ENCODE measurements at regions not wholly inside any gene's neighbourhood (a gene's known extent, or its start where the extent isn't known, plus 50 kb on each side); places are given as distances from the start of the nearest gene placed in this dataset.

DNA sequence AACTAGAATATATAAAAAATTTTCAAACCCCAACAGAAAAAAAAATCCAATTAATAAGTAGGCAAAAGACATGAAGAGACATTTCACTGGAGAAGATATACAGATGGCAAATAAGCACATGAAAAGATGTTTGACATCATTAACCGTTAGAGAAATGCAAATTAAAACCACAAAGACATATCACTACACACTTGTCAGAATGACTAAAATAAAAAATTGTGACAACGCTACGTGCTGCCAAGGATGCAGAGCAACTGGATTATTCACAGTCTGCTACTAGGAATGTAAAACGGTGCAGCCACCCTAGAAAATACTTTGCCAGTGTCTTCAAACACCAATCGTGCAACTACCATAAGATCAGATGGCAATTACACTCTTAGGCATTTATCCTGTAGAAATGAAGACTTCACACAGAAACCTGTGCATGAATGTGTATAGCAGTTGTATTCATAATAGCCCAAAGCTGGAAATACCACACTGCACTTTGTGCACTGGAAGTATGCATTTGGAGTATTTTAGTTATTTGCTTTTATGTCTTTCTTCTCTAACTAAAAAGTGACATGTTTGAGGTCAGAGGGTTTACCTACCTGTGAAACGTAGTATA lies 75.3 kb upstream of the PALMD start:
- Histone ChIP-seq H3K27me3 (no peaks in the 10 kb centered on the region), H3K4me3 (no peak overlapping the region), H3K4me1 (no peaks in the 10 kb centered on the region), H3K9me3 (no peaks in the 10 kb centered on the region), H3K27ac (no peak overlapping the region), H3K36me3 (no peaks in the 10 kb centered on the region)
- TF ChIP-seq, protein P1, sequence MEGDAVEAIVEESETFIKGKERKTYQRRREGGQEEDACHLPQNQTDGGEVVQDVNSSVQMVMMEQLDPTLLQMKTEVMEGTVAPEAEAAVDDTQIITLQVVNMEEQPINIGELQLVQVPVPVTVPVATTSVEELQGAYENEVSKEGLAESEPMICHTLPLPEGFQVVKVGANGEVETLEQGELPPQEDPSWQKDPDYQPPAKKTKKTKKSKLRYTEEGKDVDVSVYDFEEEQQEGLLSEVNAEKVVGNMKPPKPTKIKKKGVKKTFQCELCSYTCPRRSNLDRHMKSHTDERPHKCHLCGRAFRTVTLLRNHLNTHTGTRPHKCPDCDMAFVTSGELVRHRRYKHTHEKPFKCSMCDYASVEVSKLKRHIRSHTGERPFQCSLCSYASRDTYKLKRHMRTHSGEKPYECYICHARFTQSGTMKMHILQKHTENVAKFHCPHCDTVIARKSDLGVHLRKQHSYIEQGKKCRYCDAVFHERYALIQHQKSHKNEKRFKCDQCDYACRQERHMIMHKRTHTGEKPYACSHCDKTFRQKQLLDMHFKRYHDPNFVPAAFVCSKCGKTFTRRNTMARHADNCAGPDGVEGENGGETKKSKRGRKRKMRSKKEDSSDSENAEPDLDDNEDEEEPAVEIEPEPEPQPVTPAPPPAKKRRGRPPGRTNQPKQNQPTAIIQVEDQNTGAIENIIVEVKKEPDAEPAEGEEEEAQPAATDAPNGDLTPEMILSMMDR (IDR thresholded peaks at IDR 0.05), result no peak
- 58 to 65% methylated on average over 6 of the region's 6 CpGs for WGBS, 2 donors
- no peak for DNase-seq
- ATAC-seq (ENCODE audit: low FRiP score in 2 of 2), result no peak

DNA sequence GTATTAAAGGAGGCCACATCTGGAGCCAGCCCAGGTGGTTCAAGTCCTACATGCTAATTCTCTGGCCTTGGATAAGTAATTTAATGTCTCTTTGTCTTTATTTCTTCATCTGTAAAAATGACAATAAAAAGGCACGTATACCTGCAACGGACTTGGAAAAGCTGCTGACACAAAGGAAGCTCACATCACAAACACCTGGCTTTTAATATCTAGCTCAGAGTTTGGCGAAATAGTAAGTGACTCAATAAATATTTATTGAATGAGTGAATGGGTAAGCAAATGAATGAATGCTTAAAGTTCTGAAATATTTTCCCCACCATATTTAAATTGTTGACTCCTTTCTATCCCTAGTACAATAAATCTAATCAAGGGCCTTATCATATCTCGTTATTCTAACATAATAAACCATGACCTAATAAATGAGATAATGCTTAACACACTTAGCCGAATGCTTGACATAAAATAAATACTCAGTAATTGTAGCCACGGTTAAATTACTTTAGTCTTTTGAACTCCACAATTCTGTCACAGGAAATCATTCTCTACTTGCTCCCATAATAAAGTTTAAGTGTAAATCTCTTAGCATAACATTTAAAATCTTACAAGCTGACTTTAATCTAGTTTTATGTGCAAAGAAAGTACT lies 74.7 kb upstream of the PALMD start:
- WGBS, 2 donors, result 57 to 63% methylated on average over 6 of the region's 6 CpGs
- Histone ChIP-seq H3K9me3 (no peaks in the 10 kb centered on the region), H3K27me3 (no peaks in the 10 kb centered on the region), H3K27ac (no peak overlapping the region), H3K4me1 (no peaks in the 10 kb centered on the region), H3K4me3 (no peak overlapping the region), H3K36me3 (no peaks in the 10 kb centered on the region)
- no peak for ATAC-seq (ENCODE audit: low FRiP score in 2 of 2)
- TF ChIP-seq EP300 (IDR thresholded peaks at IDR 0.05) (no peak), POLR2A (IDR thresholded peaks at IDR 0.05) (no peak), POLR2AphosphoS5 (IDR thresholded peaks at IDR 0.05) (no peak)
- TF ChIP-seq, protein P1 (IDR thresholded peaks at IDR 0.05), result no peak
- DNase-seq, result no peak

DNA sequence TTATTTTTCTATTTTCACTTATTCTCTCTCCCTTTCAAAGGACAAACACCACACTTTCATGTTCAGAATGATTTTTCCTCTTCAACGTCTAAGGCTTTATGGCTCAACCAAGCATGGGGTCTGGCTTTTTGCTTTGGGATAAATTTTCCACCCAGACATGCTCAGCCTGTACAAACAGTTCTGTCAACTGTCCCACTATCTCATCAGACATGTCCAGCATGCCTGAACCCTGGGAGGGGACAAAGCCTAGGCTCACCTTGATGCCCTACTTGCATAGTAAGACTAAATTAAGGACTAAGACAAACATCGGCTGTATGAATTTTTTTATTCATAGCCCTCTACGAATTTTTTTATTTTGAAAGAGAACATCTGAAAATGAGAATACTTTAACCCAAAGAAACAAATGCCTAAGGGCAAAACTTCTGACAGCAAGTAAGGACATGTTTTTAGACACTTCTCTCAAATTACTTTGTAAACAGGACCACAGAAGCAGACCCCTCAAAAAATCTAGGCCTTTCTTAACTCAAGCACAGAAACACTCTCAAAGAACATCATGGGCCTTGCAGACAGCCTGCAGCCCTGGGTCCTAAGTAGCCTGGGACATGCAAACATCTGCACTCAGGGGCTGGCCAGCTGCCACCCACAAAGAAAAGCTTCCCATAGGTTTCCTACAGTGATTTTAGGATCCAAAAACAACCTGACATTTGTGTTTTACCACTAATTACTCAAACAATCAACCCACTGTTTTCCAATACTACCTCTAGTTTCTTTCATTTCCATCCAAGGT lies 72.3 kb upstream of the PALMD start:
- TF ChIP-seq POLR2A (IDR thresholded peaks at IDR 0.05) (no peak), POLR2AphosphoS5 (IDR thresholded peaks at IDR 0.05) (no peak), EP300 (IDR thresholded peaks at IDR 0.05) (no peak)
- TF ChIP-seq, protein P1 (IDR thresholded peaks at IDR 0.05), result no peak

DNA sequence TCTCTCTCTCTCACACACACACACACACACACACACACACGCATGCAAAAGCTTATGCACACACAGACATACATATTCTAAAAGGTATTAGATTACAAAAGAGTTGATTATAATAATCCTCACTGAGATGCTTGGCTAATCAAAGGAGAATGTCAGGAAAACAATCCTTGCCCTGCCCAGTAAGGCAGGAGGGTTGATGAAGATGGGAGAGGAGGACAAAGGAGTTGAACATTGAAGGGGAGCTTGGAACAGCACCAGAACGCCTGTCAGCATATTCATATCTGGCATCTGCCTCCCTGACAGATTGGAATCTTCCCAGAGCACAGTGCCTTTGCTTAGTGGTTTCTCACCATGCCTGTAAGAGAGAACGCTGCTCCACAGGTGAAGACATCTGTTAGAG lies 68.6 kb upstream of the PALMD start:
- Histone ChIP-seq H3K4me3 (no peak overlapping the region), H3K36me3 (no peaks in the 10 kb centered on the region), H3K27me3 (no peaks in the 10 kb centered on the region), H3K9me3 (no peaks in the 10 kb centered on the region), H3K4me1 (no peaks in the 10 kb centered on the region), H3K27ac (no peak overlapping the region)
- ATAC-seq (ENCODE audit: low FRiP score in 2 of 2) (no peak), DNase-seq (no peak)
- WGBS, 2 donors, result 71 to 85% methylated on average over 3 of the region's 3 CpGs
- TF ChIP-seq, protein P1 (IDR thresholded peaks at IDR 0.05), result no peak
- no peak for TF ChIP-seq POLR2A (IDR thresholded peaks at IDR 0.05)
- no peak for TF ChIP-seq POLR2AphosphoS5 (IDR thresholded peaks at IDR 0.05)
- TF ChIP-seq EP300 (IDR thresholded peaks at IDR 0.05), result no peak

More for the DNA sequence above, 72.3 kb upstream of the PALMD start:
- H3K4me3 ChIP-seq, result no peak overlapping the region
- no peak for ATAC-seq (ENCODE audit: low FRiP score in 2 of 2)
- H3K9me3 ChIP-seq, result no peaks in the 10 kb centered on the region
- H3K36me3 ChIP-seq, result no peaks in the 10 kb centered on the region
- WGBS, 2 donors, result 76 to 83% methylated on average over 3 of the region's 3 CpGs
- no peak overlapping the region for H3K27ac ChIP-seq
- no peaks in the 10 kb centered on the region for H3K4me1 ChIP-seq
- H3K27me3 ChIP-seq, result no peaks in the 10 kb centered on the region
- no peak for DNase-seq
